ENCODE measurements at regions not wholly inside any gene's neighbourhood (a gene's known extent, or its start where the extent isn't known, plus 50 kb on each side); places are given as distances from the start of the nearest gene placed in this dataset.
"Not testable (repeated sequence)": the region's sequence is repeated elsewhere in the genome, so short reads cannot be mapped to it uniquely, and the experiment has no call there.

DNA sequence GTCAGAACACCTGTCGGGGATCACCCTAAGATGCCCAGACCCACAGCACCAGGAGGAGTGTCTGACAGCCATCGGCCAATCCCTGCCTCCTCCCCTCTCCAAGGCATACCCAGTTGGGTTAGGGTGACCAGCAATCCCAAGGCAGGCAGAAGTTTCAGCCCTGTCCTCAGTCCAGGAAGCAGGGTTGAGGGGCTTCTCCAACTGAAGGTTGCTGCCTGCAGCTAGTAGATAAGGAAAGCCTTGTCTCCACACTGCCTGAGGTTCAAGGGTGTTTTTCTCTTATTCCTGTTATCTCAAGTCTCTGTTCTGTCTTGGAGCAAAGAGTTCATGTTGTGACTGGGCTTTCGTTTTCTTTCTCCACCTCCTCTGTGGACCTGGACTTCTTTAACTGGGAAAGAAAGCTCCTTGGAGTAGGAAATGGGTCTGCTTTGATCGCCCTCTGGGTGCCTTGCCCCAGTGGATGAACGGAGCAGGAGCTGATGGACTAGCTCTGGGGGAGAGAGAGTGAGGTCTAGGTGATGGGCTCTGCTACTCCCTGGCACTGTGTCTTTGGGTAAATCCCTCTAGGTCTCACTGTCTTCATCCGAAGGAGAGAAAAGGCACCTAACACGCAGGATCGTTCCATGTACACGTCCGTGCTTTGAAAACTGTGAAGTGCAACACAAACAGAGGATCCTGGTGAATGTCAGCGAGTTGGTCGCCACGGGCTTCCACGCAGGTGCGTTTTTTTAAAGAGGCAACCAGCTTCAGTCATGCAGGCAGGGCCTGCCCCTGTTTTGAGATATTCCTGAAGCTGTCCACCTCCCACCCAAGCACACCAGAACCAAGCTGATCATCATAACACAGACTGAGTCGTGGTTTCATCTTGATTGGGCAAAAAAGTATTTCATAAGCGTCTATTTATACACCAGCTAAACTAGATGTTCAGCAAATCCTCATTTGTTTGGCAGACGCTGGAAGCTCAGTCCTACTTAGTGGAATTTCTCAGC lies 52.5 kb upstream of the FOXN3 start:
- Histone ChIP-seq H3K4me1 (no peaks in the 10 kb centered on the region), H3K27ac (no peak overlapping the region), H3K9me3 (no peaks in the 10 kb centered on the region), H3K27me3 (no peaks in the 10 kb centered on the region), H3K4me3 (no peak overlapping the region), H3K36me3 (no peaks in the 10 kb centered on the region)
- ATAC-seq (peak; percentile 32), DNase-seq (no peak)
- intact Hi-C loops (cut with DNase I), result no loop called here
- TF ChIP-seq, protein P1, sequence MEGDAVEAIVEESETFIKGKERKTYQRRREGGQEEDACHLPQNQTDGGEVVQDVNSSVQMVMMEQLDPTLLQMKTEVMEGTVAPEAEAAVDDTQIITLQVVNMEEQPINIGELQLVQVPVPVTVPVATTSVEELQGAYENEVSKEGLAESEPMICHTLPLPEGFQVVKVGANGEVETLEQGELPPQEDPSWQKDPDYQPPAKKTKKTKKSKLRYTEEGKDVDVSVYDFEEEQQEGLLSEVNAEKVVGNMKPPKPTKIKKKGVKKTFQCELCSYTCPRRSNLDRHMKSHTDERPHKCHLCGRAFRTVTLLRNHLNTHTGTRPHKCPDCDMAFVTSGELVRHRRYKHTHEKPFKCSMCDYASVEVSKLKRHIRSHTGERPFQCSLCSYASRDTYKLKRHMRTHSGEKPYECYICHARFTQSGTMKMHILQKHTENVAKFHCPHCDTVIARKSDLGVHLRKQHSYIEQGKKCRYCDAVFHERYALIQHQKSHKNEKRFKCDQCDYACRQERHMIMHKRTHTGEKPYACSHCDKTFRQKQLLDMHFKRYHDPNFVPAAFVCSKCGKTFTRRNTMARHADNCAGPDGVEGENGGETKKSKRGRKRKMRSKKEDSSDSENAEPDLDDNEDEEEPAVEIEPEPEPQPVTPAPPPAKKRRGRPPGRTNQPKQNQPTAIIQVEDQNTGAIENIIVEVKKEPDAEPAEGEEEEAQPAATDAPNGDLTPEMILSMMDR (IDR thresholded peaks at IDR 0.05), result no peak

- no peak for ATAC-seq
- H3K4me1 ChIP-seq, result no peaks in the 10 kb centered on the region
Observed at GRCh38 chr14:89468566-89468965, 51.5 kb upstream of the FOXN3 start.

DNA sequence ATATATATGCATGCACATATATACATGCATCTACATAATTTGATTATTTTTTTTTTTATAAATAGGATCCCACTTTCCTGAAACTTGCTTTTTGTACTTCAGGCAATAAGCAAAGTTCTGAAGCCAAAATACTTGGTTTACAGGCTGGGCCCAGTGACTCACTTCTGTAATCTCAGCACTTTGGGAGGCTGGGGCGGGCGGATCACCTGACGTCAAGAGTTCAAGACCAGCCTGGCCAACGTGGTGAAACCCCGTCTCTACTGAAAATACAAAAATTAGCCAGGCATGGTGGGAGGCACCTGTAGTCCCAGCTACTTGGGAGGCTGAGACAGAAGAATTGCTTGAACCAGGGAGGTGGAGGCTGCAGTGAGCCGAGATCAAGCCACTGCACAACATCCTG lies 51.0 kb upstream of the FOXN3 start:
- ATAC-seq; H3K27ac ChIP-seq; H3K4me3 ChIP-seq; H3K36me3 ChIP-seq; H3K27me3 ChIP-seq; DNase-seq; intact Hi-C loops (cut with DNase I); H3K9me3 ChIP-seq; H3K4me1 ChIP-seq: not testable (repeated sequence)

More at GRCh38 chr14:89468566-89468965, 51.5 kb upstream of the FOXN3 start:
- Histone ChIP-seq H3K4me3 (no peak overlapping the region), H3K27ac (no peak overlapping the region), H3K9me3 (no peaks in the 10 kb centered on the region), H3K27me3 (no peaks in the 10 kb centered on the region), H3K36me3 (no peaks in the 10 kb centered on the region)
- intact Hi-C loops (cut with DNase I), result no loop called here
- no peak for DNase-seq
- TF ChIP-seq, protein P1 (IDR thresholded peaks at IDR 0.05), result no peak

DNA sequence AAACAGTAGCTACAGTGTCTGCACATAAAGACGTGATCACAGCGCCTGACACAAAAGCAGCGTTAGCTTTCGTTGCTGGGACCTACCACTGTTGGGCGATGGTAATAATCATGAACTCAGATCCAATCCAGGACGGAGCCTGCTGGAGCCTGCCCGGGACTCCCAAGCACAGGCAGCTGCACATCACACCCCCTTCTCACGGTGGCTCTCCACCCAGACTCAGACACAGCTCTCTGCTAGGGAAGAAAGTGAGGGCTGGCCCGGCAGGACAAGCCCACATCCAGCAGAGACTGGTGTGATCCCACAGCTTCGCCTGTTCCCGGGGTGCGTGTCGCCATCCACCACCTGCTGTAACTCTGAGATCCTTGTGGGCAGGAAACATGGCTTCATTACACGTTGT lies 49.9 kb upstream of the FOXN3 start:
- Histone ChIP-seq H3K9me3 (no peaks in the 10 kb centered on the region), H3K4me3 (no peak overlapping the region), H3K36me3 (no peaks in the 10 kb centered on the region), H3K27ac (no peak overlapping the region), H3K27me3 (no peaks in the 10 kb centered on the region), H3K4me1 (no peaks in the 10 kb centered on the region)
- ATAC-seq, result no peak
- no peak for DNase-seq
- TF ChIP-seq, protein P1 (IDR thresholded peaks at IDR 0.05), result no peak
- intact Hi-C loops (cut with DNase I), result no loop called here

All from upper lobe of right lung (tissue), 1 donor.